ENCODE measurements at regions not wholly inside any gene's neighbourhood (a gene's known extent, or its start where the extent isn't known, plus 50 kb on each side); places are given as distances from the start of the nearest gene placed in this dataset.
"Not testable (repeated sequence)": the region's sequence is repeated elsewhere in the genome, so short reads cannot be mapped to it uniquely, and the experiment has no call there.

DNA sequence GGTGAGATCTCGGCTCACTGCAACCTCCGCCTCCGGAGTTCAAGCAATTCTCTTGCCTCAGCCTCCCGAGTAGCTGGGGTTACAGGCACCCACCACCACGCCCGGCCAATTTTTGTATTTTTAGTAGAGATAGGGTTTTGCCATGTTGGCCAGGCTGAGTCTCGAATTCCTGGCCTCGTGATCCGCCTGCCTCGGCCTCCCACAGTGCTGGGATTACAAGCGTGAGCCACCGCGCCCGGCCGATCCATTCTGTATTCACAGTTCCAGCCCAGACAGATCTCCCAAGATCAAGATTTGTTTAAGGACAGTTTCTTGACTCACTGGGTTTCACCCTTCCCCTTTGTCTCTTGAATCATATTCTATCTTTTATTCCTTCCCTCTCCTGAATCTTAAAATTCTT lies 313.8 kb downstream of the PDCD6IP start:
- TF ChIP-seq, protein P1, sequence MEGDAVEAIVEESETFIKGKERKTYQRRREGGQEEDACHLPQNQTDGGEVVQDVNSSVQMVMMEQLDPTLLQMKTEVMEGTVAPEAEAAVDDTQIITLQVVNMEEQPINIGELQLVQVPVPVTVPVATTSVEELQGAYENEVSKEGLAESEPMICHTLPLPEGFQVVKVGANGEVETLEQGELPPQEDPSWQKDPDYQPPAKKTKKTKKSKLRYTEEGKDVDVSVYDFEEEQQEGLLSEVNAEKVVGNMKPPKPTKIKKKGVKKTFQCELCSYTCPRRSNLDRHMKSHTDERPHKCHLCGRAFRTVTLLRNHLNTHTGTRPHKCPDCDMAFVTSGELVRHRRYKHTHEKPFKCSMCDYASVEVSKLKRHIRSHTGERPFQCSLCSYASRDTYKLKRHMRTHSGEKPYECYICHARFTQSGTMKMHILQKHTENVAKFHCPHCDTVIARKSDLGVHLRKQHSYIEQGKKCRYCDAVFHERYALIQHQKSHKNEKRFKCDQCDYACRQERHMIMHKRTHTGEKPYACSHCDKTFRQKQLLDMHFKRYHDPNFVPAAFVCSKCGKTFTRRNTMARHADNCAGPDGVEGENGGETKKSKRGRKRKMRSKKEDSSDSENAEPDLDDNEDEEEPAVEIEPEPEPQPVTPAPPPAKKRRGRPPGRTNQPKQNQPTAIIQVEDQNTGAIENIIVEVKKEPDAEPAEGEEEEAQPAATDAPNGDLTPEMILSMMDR (IDR thresholded peaks at IDR 0.05; ENCODE audit: low read depth, low read length), result not testable (repeated sequence)
- TF ChIP-seq EZH2phosphoT487 (IDR thresholded peaks at IDR 0.05; ENCODE audit: low read depth), result not testable (repeated sequence)
